GM12878 (cell line): ENCODE measurements at regions not wholly inside any gene's neighbourhood (a gene's known extent, or its start where the extent isn't known, plus 50 kb on each side); places are given as distances from the start of the nearest gene placed in this dataset.

ENCODE experiments used
- ATF3 ChIP-seq: IDR thresholded peaks from 2 replicates; pipeline ENCODE4 v1.6.1; 2011; ENCODE audit warnings: low read depth, mild to moderate bottlenecking, low read length, moderate library complexity, borderline replicate concordance; ENCODE audit errors: extremely low read depth
- CTCF ChIP-seq, 3 experiments: IDR thresholded peaks in 2 of 3; conservative IDR thresholded peaks in 1 of 3; 2 replicates each; pipeline ENCODE4 v1.5.1; 2011; ENCODE audit warnings: low read depth in 3 of 3, low read length in 3 of 3, mild to moderate bottlenecking in 3 of 3, control low read depth in 2 of 3, moderate library complexity in 2 of 3, inconsistent platforms in 1 of 3, mixed read lengths in 1 of 3; ENCODE audit not compliant: control insufficient read depth in 2 of 3, insufficient read depth in 1 of 3; ENCODE audit errors: extremely low read depth in 1 of 3
- GATAD2B ChIP-seq: fragments of 450-650 bp; conservative IDR thresholded peaks from 2 replicates; pipeline ENCODE4 v1.6.1; 2017; ENCODE audit warnings: low read depth, mild to moderate bottlenecking, moderate library complexity
- MEF2A ChIP-seq: IDR thresholded peaks from 2 replicates; pipeline ENCODE4 v1.6.1; 2011; ENCODE audit warnings: low read depth, mild to moderate bottlenecking, low read length, moderate library complexity; ENCODE audit not compliant: insufficient read depth
- PBX3 ChIP-seq: IDR thresholded peaks from 2 replicates; pipeline ENCODE4 v1.6.1; 2011; ENCODE audit warnings: mild to moderate bottlenecking, low read depth, low read length, moderate library complexity; ENCODE audit not compliant: insufficient replicate concordance
- POLR2A ChIP-seq: IDR thresholded peaks from 2 replicates; pipeline ENCODE4 v1.6.1; 2011; ENCODE audit warnings: low read depth, mild to moderate bottlenecking, low read length
- POLR2AphosphoS2 ChIP-seq: IDR thresholded peaks from 2 replicates; pipeline ENCODE4 v1.6.1; 2011; ENCODE audit warnings: low read depth, mild to moderate bottlenecking, low read length, improper control_type of control experiment, moderate library complexity
- TAF1 ChIP-seq: IDR thresholded peaks from 2 replicates; pipeline ENCODE4 v1.6.1; 2011; ENCODE audit warnings: mild to moderate bottlenecking, low read depth, low read length, borderline replicate concordance
- TCF12 ChIP-seq: IDR thresholded peaks from 2 replicates; pipeline ENCODE4 v1.6.1; 2011; ENCODE audit warnings: low read depth, mild to moderate bottlenecking, low read length

- TF ChIP-seq CTCF (IDR thresholded peaks at IDR 0.05 in 2 of 3, conservative IDR thresholded peaks at IDR 0.05 in 1 of 3; ENCODE audit: control insufficient read depth in 2 of 3, extremely low read depth in 1 of 3, insufficient read depth in 1 of 3, low read depth in 3 of 3, low read length in 3 of 3) (no peak), TAF1 (no peak), PBX3 (no peak), ATF3 (no peak), POLR2AphosphoS2 (no peak), GATAD2B (no peak), TCF12 (no peak), POLR2A (no peak), MEF2A (peak; percentile 84; the same call in 1 of the 2 replicates)
Measured at GRCh38 chr13:73924607-73925006, 209.6 kb downstream of the KLF12 start.
